ENCODE measurements at regions not wholly inside any gene's neighbourhood (a gene's known extent, or its start where the extent isn't known, plus 50 kb on each side); places are given as distances from the start of the nearest gene placed in this dataset.

GRCh38 chr18:64659196-64659595 lies 510.3 kb upstream of the LINC00305 start:
- TF ChIP-seq CTCF (IDR thresholded peaks at IDR 0.05; ENCODE audit: poor library complexity, severe bottlenecking) (no peak), TAF1 (IDR thresholded peaks at IDR 0.05; ENCODE audit: low read depth) (no peak), RAD21 (conservative IDR thresholded peaks at IDR 0.05) (no peak), EZH2 (IDR thresholded peaks at IDR 0.05; ENCODE audit: borderline replicate concordance, insufficient read depth, low read length, poor library complexity, severe bottlenecking) (no peak), POLR2AphosphoS5 (IDR thresholded peaks at IDR 0.05) (no peak)

Measured in neural cell (in vitro differentiated cells).